Neural crest cell (in vitro differentiated cells): ENCODE measurements at regions not wholly inside any gene's neighbourhood (a gene's known extent, or its start where the extent isn't known, plus 50 kb on each side); places are given as distances from the start of the nearest gene placed in this dataset.

ENCODE experiments used
- DNase-seq: peaks from one replicate; pipeline ENCODE4 v3.0.0; 2021; ENCODE audit warnings: low read depth, mixed read lengths, low spot score
- H3K27ac Mint-ChIP-seq: one replicate; pipeline ENCODE4 v1.8.0; 2021; ENCODE audit warnings: mild to moderate bottlenecking, mixed read lengths; ENCODE audit not compliant: unreplicated experiment
- H3K27me3 Mint-ChIP-seq: 2 replicates; pipeline ENCODE4 v1.8.0; 2021; ENCODE audit warnings: low read depth, mild to moderate bottlenecking, mixed read lengths
- H3K36me3 Mint-ChIP-seq: 2 replicates; pipeline ENCODE4 v1.8.0; 2021; ENCODE audit warnings: low read depth, mild to moderate bottlenecking, mixed read lengths
- H3K4me1 Mint-ChIP-seq: 2 replicates; pipeline ENCODE4 v1.8.0; 2021; ENCODE audit warnings: mixed read lengths
- H3K4me3 Mint-ChIP-seq: one replicate; pipeline ENCODE4 v1.8.0; 2021; ENCODE audit warnings: mild to moderate bottlenecking, mixed read lengths
- H3K9me3 Mint-ChIP-seq: 2 replicates; pipeline ENCODE4 v1.8.0; 2021; ENCODE audit warnings: mixed read lengths
- TF ChIP-seq, protein P1 (sequence below): fragments of 200-600 bp; sonication (generic); conservative IDR thresholded peaks from 2 replicates; pipeline ENCODE4 v1.5.0; 2021; ENCODE audit warnings: antibody characterized with exemption, mild to moderate bottlenecking

DNA sequence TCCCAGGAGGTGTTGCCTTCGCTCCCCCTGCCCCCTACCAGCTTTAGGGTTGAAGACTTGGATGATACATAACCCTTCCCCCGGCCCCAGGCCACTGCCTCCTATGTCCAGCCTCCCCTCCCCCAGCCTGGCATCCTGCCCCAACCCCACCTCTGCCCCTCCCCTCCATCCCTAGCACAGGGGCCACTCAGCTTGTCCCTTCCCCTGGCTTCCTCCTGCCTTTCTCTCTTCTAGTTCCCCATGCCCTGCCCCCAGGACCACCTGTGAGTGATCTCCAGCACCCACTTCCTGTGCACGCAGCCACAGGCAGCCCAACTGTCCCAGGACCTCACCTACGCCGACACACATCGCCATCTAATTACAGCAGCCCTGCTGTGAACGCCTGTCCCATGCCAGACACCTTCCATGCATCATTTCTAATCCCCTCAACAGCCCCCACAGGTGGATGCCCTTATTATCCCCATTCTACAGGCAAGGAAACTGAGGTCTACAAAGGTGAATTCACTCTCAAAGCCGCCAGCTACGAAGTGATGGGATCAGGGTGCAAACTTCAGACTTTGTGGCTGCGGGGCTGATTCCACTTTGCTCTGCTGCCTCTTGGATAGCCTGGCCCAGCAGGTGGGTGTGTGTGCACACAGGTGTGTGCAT lies 82.4 kb upstream of the CHST15 start:
- Mint-ChIP-seq H3K4me3 (no peak overlapping the region), H3K4me1 (no peaks in the 10 kb centered on the region), H3K36me3 (no peaks in the 10 kb centered on the region), H3K27me3 (no peaks in the 10 kb centered on the region), H3K9me3 (no peaks in the 10 kb centered on the region), H3K27ac (no peak overlapping the region)
- TF ChIP-seq, protein P1, sequence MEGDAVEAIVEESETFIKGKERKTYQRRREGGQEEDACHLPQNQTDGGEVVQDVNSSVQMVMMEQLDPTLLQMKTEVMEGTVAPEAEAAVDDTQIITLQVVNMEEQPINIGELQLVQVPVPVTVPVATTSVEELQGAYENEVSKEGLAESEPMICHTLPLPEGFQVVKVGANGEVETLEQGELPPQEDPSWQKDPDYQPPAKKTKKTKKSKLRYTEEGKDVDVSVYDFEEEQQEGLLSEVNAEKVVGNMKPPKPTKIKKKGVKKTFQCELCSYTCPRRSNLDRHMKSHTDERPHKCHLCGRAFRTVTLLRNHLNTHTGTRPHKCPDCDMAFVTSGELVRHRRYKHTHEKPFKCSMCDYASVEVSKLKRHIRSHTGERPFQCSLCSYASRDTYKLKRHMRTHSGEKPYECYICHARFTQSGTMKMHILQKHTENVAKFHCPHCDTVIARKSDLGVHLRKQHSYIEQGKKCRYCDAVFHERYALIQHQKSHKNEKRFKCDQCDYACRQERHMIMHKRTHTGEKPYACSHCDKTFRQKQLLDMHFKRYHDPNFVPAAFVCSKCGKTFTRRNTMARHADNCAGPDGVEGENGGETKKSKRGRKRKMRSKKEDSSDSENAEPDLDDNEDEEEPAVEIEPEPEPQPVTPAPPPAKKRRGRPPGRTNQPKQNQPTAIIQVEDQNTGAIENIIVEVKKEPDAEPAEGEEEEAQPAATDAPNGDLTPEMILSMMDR: no peak
- no peak for DNase-seq

DNA sequence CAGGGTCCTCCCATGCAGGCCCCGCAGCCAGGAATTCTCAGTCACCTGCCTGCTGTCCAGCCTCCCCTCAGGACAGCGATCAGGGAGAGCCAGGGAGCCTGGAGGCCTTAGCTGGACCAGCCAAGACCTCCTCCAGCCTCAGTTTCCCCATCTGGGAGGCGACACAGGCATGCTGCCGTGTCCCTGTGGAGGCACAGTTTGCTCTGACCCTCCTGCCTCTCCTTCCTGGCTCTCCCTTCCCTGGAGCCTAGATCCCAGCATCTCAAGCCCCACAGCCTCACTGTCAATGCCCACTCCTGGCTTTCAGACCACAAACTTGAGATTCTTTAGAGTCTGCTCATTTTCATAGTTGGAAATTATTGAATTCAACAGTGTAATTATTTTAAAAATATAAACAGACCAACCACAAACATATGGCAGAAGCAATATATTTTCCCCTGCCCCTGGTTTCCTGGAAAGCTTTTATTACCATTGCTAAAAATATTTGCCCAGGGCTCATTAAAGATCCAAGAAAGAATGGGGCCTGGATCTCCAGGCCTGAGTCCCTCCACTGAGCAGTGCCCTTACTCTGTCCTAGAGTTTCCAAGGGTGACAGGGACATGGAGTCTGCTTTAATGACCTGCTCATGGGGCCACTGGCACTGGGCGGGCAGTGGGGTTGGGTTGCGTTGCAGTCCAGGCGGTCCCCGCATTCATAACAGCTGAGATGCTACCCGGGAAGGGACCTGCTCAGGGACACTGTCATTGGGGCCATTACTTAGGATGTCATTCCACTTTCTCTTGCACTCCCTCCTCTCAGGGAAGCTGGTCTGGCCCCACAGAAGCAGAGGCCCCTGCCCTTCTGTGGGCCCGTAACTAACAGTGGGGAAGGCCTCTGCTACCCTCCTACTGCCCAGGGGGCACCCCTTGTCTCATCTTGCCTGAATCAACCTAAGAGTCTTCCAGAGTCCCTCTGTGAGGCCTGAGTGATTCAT lies 81.6 kb upstream of the CHST15 start:
- Mint-ChIP-seq H3K27ac (no peak overlapping the region), H3K27me3 (no peaks in the 10 kb centered on the region)
- DNase-seq: no peak

DNA sequence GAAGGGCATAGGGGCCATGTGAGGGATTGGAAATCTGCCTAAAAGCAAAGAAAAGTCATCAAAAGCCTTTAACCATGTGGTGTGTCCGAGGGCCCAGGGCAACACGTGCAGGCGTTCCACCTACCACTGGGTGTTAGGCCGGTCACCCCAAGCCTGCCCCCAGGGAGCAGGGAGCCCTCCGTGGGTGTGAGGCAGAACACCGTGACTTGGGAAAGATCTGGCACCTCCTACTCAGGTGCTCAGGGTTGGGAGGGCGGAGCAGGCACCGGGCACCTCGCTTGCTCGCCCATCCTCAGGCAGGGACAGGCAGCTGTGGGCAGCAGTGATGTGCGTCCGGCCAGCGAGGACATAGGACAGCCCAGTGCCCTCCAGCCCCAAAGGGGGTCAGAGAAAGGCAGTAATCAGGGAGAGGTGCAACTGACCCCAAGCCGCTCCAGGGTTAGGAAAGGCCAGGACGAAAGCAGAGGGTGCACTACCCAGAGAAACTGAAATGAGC lies 80.7 kb upstream of the CHST15 start:
- H3K27me3 Mint-ChIP-seq: no peaks in the 10 kb centered on the region
- no peak overlapping the region for H3K4me3 Mint-ChIP-seq
- no peak overlapping the region for H3K27ac Mint-ChIP-seq
- TF ChIP-seq, protein P1: no peak
- H3K36me3 Mint-ChIP-seq: no peaks in the 10 kb centered on the region
- DNase-seq: no peak
- H3K4me1 Mint-ChIP-seq: no peaks in the 10 kb centered on the region
- H3K9me3 Mint-ChIP-seq: no peaks in the 10 kb centered on the region

More for the DNA sequence above, 81.6 kb upstream of the CHST15 start:
- TF ChIP-seq, protein P1: no peak
- no peak overlapping the region for H3K4me3 Mint-ChIP-seq
- no peaks in the 10 kb centered on the region for H3K36me3 Mint-ChIP-seq
- H3K9me3 Mint-ChIP-seq: no peaks in the 10 kb centered on the region
- no peaks in the 10 kb centered on the region for H3K4me1 Mint-ChIP-seq

DNA sequence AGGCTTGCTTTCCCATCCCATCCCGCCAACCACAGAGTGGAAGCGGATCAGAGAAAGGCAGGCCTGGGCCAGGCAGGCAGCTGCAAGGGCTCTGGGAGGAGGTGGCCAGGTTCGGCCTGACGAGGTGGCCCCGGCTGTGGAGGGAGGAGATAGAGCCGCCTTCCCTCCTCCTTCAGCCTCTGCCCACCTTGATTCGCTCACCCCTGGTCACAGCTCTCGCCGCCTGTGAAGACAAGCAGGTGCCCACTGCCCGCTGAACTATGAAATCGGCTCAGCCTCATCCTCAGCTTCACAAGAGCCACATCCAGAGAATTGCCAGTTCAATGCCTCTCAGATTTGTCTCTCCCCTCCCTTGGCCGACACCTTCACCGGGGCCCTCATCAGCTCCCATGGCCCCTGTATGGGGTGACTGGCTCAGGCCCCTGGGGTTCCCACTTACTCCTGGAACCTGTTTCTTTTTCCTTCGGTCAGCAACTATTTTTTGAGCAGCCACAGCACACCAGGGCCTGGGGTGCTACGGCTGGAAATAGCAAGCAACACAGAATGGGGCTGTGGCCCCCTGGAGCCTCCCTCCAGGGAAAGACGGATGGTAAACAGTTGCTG lies 80.0 kb upstream of the CHST15 start:
- no peaks in the 10 kb centered on the region for H3K9me3 Mint-ChIP-seq
- H3K4me3 Mint-ChIP-seq: no peak overlapping the region
- no peaks in the 10 kb centered on the region for H3K36me3 Mint-ChIP-seq
- H3K27ac Mint-ChIP-seq: no peak overlapping the region
- DNase-seq: no peak
- TF ChIP-seq, protein P1: no peak
- no peaks in the 10 kb centered on the region for H3K27me3 Mint-ChIP-seq
- H3K4me1 Mint-ChIP-seq: no peaks in the 10 kb centered on the region

DNA sequence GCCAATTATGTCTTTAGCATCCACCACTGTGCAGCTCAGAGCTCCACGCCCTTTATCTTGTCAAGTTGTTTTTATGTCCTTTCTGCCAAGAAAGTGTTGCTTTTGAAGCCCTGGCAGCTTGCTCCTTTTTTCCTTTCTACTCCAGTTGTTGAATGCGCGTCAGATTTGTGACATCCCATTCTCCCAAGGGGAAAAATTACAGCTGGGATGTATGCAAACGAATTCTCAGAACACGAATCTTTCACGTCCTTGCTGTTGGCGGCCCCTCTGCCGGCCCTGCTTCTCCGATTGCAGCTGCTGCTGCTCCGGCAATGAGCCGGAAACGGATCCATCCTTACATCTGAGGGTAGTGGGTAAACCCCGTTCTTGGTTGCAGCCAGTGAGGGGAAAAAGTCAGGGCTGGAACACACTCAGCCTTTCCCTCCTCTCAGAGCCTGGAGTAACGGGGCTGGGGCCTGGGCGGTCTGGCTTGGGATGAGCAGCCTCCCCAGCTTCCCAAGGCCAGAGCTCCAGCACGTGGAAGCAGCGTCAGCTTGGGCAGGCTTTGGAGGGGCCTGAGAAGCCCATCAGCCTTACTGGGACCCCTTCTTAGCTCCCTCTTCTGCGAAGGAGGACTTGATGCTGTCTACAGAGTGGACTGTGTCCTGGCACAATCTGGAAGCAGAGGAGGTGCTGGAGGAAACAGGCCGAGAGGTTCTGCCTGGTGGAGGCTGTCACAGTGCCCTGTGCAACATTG lies 79.0 kb upstream of the CHST15 start:
- Mint-ChIP-seq H3K27me3 (no peaks in the 10 kb centered on the region), H3K27ac (no peak overlapping the region), H3K36me3 (no peaks in the 10 kb centered on the region), H3K4me3 (no peak overlapping the region), H3K4me1 (no peaks in the 10 kb centered on the region), H3K9me3 (no peaks in the 10 kb centered on the region)
- no peak for DNase-seq
- TF ChIP-seq, protein P1: no peak
